ENCODE measurements at regions not wholly inside any gene's neighbourhood (a gene's known extent, or its start where the extent isn't known, plus 50 kb on each side); places are given as distances from the start of the nearest gene placed in this dataset.

- TF ChIP-seq CTCF (IDR thresholded peaks at IDR 0.05) (no peak), POLR2A (IDR thresholded peaks at IDR 0.05) (no peak)
These were observed 439.5 kb upstream of the RGMB start for GRCh38 chr5:98333921-98334320.

Data from uterus (tissue), 2 donors.